ENCODE measurements at regions not wholly inside any gene's neighbourhood (a gene's known extent, or its start where the extent isn't known, plus 50 kb on each side); places are given as distances from the start of the nearest gene placed in this dataset.
"Not testable (repeated sequence)": the region's sequence is repeated elsewhere in the genome, so short reads cannot be mapped to it uniquely, and the experiment has no call there.

DNA sequence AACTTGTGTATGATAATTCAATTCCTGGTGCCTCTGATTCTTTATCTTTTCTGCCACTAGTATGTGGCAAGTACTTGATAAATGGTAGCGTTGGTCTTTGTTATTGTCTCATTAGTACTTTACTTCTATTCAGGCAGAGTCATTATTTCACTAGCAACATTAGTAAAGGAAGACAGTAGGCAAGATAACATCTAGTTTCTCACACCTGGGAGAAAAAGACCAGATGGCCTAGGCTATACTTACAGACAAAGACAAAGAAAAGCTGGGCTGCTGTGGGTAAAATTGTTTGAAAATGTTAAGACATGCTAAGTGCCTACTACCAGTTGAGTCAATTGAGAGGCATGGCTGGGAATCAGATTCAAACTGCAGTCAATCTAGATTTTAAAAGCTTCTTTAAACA lies 198.7 kb upstream of the CMC1 start:
- no peaks in the 10 kb centered on the region for H3K9me3 ChIP-seq (ENCODE audit: control insufficient read depth, low read depth, low read length)
- H3K36me3 ChIP-seq (ENCODE audit: control insufficient read depth, low read depth, low read length): no peaks in the 10 kb centered on the region

DNA sequence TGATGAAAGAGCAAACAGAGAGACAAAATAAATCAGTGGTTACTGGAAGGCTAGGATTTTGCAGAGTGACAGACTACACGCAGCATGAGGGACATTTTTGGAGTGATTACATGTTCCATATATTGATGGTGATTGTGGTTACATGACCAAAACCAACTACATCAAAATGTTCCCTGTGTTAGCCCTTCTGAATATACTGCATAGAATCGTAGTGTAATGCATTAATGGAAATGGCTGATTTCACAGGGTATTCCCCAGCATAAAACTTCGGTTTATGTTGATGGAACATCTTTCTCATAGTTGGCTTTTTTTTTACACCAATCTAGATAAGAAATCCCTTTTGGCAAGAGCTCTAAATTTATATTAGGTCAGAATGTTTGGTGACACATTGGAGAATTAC lies 191.3 kb upstream of the CMC1 start:
- no peaks in the 10 kb centered on the region for H3K27me3 ChIP-seq (ENCODE audit: control insufficient read depth, insufficient read depth, low read length)
- no peak overlapping the region for H3K9ac ChIP-seq (ENCODE audit: low read length)
- H3K4me1 ChIP-seq (ENCODE audit: control insufficient read depth, low read depth, low read length): peaks cover 5% of the 10 kb centered on the region
- H3K9me3 ChIP-seq (ENCODE audit: control insufficient read depth, low read depth, low read length): no peaks in the 10 kb centered on the region
- no peaks in the 10 kb centered on the region for H3K36me3 ChIP-seq (ENCODE audit: control insufficient read depth, low read depth, low read length)
- no peak overlapping the region for H3K4me3 ChIP-seq (ENCODE audit: low read length)
- no peak overlapping the region for H3K27ac ChIP-seq (ENCODE audit: low read length)

More for the DNA sequence above, 198.7 kb upstream of the CMC1 start:
- Histone ChIP-seq H3K4me3 (ENCODE audit: low read length) (no peak overlapping the region), H3K9ac (ENCODE audit: low read length) (no peak overlapping the region), H3K27ac (ENCODE audit: low read length) (no peak overlapping the region), H3K27me3 (ENCODE audit: control insufficient read depth, insufficient read depth, low read length) (no peaks in the 10 kb centered on the region), H3K4me1 (ENCODE audit: control insufficient read depth, low read depth, low read length) (peaks cover 11% of the 10 kb centered on the region)

DNA sequence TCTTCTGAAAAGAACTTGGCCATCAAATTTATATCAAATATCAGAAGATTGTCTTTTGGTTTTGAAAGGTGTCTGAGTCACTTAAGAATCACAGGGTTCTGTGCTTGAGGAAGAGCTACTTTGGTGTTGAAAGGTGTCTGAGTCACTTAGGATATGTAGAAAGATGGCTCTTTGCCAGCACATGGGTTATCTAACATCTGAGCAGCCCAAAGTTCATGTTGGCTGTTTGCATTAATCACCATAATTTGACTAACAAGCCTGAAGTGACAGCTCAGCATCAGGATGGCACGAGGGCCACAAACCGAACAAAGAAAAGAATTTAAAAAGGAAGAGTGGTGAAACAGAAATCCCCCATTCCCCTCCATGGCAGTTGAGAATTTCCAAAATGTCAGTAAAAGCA lies 190.5 kb upstream of the CMC1 start:
- Histone ChIP-seq H3K27ac (ENCODE audit: low read length) (no peak overlapping the region), H3K4me3 (ENCODE audit: low read length) (no peak overlapping the region), H3K9me3 (ENCODE audit: control insufficient read depth, low read depth, low read length) (no peaks in the 10 kb centered on the region), H3K36me3 (ENCODE audit: control insufficient read depth, low read depth, low read length) (no peaks in the 10 kb centered on the region), H3K27me3 (ENCODE audit: control insufficient read depth, insufficient read depth, low read length) (no peaks in the 10 kb centered on the region), H3K4me1 (ENCODE audit: control insufficient read depth, low read depth, low read length) (peaks cover 5% of the 10 kb centered on the region), H3K9ac (ENCODE audit: low read length) (no peak overlapping the region)

DNA sequence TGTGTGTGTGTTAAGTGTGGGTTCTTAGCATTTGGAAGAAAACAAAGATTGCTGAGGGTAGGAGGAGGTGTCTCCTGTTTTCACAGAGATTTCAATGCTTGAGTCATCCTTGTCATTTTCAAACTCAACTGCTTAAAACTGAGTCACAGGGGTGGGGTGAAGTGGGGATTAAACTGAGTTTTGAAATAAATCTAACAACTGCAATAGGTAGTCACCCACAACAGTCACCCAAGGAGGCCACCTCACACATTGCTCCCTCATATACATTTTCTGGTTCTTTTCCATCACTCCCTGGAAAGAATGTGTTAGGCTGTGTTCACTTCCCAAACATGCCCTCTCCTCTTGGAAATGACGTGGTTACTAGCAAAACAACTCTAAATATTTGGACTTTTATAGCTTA lies 187.7 kb upstream of the CMC1 start:
- no peak overlapping the region for H3K9ac ChIP-seq (ENCODE audit: low read length)
- no peaks in the 10 kb centered on the region for H3K9me3 ChIP-seq (ENCODE audit: control insufficient read depth, low read depth, low read length)

DNA sequence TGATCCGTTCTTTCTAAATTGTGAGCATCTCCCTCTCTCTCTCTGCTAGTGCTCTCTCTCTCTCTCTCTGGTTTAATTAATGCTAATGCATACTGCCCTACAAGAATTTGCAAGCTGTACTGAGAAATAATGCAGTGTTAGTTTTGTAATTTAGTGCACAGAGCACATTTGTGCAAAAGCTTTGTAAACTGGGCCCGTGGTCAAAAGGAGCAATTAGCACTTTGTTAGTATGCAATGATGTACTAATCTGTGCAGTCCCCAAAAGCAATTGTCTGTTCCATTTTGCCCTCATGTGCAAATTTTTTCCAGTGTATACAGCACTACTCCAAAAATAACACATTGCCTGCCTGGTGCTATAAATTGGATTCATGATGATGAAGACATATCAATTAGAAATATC lies 184.6 kb upstream of the CMC1 start:
- no peaks in the 10 kb centered on the region for H3K36me3 ChIP-seq (ENCODE audit: control insufficient read depth, low read depth, low read length)

More for the DNA sequence above, 187.7 kb upstream of the CMC1 start:
- Histone ChIP-seq H3K27me3 (ENCODE audit: control insufficient read depth, insufficient read depth, low read length) (no peaks in the 10 kb centered on the region), H3K27ac (ENCODE audit: low read length) (no peak overlapping the region), H3K36me3 (ENCODE audit: control insufficient read depth, low read depth, low read length) (no peaks in the 10 kb centered on the region), H3K4me1 (ENCODE audit: control insufficient read depth, low read depth, low read length) (peaks cover 12% of the 10 kb centered on the region), H3K4me3 (ENCODE audit: low read length) (no peak overlapping the region)

DNA sequence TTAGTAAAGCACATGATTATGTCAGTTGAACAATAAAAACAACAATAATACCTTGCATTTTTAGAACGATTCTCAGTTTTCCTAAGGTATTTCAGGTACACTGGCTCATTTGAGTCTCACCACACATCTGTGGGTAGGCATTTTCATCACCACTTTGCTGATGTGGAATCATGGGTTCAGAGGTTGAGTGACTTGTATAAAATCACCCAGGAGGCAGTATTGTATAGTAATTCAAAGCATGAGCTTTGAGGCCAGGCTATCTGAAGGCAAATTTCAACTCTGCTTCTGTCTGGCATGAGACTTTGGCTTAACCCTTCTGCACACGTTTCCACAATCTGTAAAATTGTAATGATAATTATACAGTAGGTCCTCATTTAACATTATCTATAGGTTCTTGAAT lies 183.9 kb upstream of the CMC1 start:
- H3K27ac ChIP-seq (ENCODE audit: low read length): no peak overlapping the region
- no peaks in the 10 kb centered on the region for H3K36me3 ChIP-seq (ENCODE audit: control insufficient read depth, low read depth, low read length)
- H3K9me3 ChIP-seq (ENCODE audit: control insufficient read depth, low read depth, low read length): no peaks in the 10 kb centered on the region
- H3K27me3 ChIP-seq (ENCODE audit: control insufficient read depth, insufficient read depth, low read length): no peaks in the 10 kb centered on the region
- no peak overlapping the region for H3K9ac ChIP-seq (ENCODE audit: low read length)
- H3K4me3 ChIP-seq (ENCODE audit: low read length): peak overlapping the region; percentile 3
- H3K4me1 ChIP-seq (ENCODE audit: control insufficient read depth, low read depth, low read length): peaks cover 12% of the 10 kb centered on the region

More for the DNA sequence above, 184.6 kb upstream of the CMC1 start:
- Histone ChIP-seq H3K27ac (ENCODE audit: low read length) (no peak overlapping the region), H3K9me3 (ENCODE audit: control insufficient read depth, low read depth, low read length) (no peaks in the 10 kb centered on the region), H3K27me3 (ENCODE audit: control insufficient read depth, insufficient read depth, low read length) (no peaks in the 10 kb centered on the region), H3K9ac (ENCODE audit: low read length) (no peak overlapping the region), H3K4me3 (ENCODE audit: low read length) (no peak overlapping the region), H3K4me1 (ENCODE audit: control insufficient read depth, low read depth, low read length) (peaks cover 12% of the 10 kb centered on the region)

DNA sequence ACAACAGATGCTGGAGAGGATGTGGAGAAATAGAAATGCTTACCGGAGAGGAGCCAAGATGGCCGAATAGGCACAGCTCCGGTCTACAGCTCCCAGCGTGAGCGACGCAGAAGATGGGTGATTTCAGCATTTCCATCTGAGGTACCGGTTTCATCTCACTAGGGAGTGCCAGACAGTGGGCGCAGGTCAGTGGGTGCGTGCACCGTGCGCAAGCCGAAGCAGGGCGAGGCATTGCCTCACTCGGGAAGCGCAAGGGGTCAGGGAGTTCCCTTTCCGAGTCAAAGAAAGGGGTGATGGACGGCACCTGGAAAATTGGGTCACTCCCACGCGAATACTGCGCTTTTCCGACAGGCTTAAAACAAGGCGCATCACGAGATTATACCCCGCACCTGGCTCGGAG lies 182.2 kb upstream of the CMC1 start:
- H3K36me3 ChIP-seq (ENCODE audit: control insufficient read depth, low read depth, low read length); H3K9me3 ChIP-seq (ENCODE audit: control insufficient read depth, low read depth, low read length); H3K27me3 ChIP-seq (ENCODE audit: control insufficient read depth, insufficient read depth, low read length); H3K27ac ChIP-seq (ENCODE audit: low read length): not testable (repeated sequence)
- Histone ChIP-seq H3K4me1 (ENCODE audit: control insufficient read depth, low read depth, low read length) (peaks cover 12% of the 10 kb centered on the region), H3K9ac (ENCODE audit: low read length) (peak overlapping the region; percentile 39), H3K4me3 (ENCODE audit: low read length) (peak overlapping the region; percentile 53)

DNA sequence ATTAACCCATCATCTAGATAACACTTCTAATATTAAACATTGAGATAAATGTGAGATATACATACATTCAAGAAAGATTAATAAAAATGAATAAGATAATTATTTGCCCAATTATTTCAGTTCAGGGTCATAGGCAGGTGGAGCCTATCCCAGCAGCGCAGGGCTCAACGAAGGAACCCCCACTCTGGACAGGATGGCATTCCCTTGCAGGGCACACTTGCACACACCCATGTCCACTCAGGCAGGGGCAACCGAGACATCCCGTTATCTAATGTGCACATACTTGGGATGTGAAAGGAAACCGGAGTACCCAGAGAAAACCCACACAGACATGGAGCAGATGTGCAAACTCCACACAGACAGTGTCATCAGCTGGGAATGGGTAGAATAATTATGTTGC lies 175.4 kb upstream of the CMC1 start:
- no peaks in the 10 kb centered on the region for H3K36me3 ChIP-seq (ENCODE audit: control insufficient read depth, low read depth, low read length)
- H3K4me1 ChIP-seq (ENCODE audit: control insufficient read depth, low read depth, low read length): no peaks in the 10 kb centered on the region
- no peak overlapping the region for H3K27ac ChIP-seq (ENCODE audit: low read length)
- H3K27me3 ChIP-seq (ENCODE audit: control insufficient read depth, insufficient read depth, low read length): no peaks in the 10 kb centered on the region
- H3K9me3 ChIP-seq (ENCODE audit: control insufficient read depth, low read depth, low read length): no peaks in the 10 kb centered on the region
- no peak overlapping the region for H3K4me3 ChIP-seq (ENCODE audit: low read length)
- no peak overlapping the region for H3K9ac ChIP-seq (ENCODE audit: low read length)

DNA sequence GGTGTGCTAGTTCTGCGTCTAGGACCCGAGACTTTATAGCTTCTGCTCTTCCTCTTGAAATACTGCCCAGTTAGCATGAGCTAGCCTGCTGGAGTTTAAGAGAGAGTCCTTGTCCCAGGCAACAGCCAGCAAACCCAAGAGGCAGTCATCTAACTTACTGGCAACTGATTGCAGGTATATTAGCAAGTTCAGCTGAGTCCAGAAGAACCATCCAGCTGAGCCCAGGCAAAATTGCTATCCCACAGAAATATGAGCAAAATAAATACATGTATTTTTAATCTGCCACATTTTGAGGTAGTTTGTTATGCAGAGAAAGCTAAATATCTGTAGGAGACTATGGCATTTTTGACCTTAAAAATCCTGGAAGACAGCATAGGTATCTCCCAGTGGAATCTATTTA lies 174.4 kb upstream of the CMC1 start:
- H3K27ac ChIP-seq (ENCODE audit: low read length): no peak overlapping the region
- no peaks in the 10 kb centered on the region for H3K36me3 ChIP-seq (ENCODE audit: control insufficient read depth, low read depth, low read length)
- no peak overlapping the region for H3K9ac ChIP-seq (ENCODE audit: low read length)
- no peaks in the 10 kb centered on the region for H3K27me3 ChIP-seq (ENCODE audit: control insufficient read depth, insufficient read depth, low read length)
- H3K4me1 ChIP-seq (ENCODE audit: control insufficient read depth, low read depth, low read length): no peaks in the 10 kb centered on the region
- H3K4me3 ChIP-seq (ENCODE audit: low read length): no peak overlapping the region
- no peaks in the 10 kb centered on the region for H3K9me3 ChIP-seq (ENCODE audit: control insufficient read depth, low read depth, low read length)

DNA sequence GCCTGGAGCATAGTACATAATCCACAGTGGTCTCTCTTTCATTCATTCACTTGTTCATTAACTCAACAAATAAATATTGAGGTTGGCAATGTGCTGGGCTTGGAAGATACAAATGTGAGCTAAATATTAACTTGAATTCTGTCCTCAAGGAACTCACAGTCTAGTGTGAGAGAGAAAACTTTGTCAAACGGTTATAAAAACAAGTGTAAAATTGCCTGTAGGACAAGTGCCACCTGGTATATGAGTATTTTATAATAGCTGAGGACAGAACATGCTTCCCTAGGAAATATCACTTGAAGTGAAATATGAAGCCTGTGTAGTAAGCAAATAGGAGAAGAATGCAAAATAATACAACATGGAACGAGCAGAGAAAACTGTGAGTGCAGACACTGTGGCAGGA lies 173.1 kb upstream of the CMC1 start:
- Histone ChIP-seq H3K27ac (ENCODE audit: low read length) (no peak overlapping the region), H3K4me3 (ENCODE audit: low read length) (no peak overlapping the region), H3K27me3 (ENCODE audit: control insufficient read depth, insufficient read depth, low read length) (no peaks in the 10 kb centered on the region)

DNA sequence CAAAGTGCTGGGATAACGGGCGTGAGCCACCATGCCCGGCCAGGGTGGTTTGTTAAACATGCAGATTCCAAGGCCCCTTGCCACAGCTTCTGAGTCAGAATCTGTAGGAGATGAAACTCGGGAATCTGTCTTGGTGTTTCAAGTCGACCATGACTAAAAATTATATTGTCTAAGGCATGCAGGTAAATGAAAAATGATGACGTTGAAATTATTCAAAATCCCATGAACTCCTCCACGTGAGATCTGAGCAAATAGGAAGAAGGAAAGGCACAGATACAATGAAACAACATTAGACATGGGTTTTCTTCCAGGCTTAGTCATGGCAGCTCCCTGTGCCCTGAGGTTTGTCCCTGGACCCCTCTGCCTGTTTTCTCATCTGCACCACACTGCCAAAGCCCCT lies 172.0 kb upstream of the CMC1 start:
- H3K27me3 ChIP-seq (ENCODE audit: control insufficient read depth, insufficient read depth, low read length): no peaks in the 10 kb centered on the region
- no peaks in the 10 kb centered on the region for H3K9me3 ChIP-seq (ENCODE audit: control insufficient read depth, low read depth, low read length)
- peaks cover 7% of the 10 kb centered on the region for H3K4me1 ChIP-seq (ENCODE audit: control insufficient read depth, low read depth, low read length)
- H3K27ac ChIP-seq (ENCODE audit: low read length): no peak overlapping the region
- H3K4me3 ChIP-seq (ENCODE audit: low read length): no peak overlapping the region
- H3K36me3 ChIP-seq (ENCODE audit: control insufficient read depth, low read depth, low read length): no peaks in the 10 kb centered on the region
- no peak overlapping the region for H3K9ac ChIP-seq (ENCODE audit: low read length)

More for the DNA sequence above, 173.1 kb upstream of the CMC1 start:
- H3K9ac ChIP-seq (ENCODE audit: low read length): no peak overlapping the region
- H3K9me3 ChIP-seq (ENCODE audit: control insufficient read depth, low read depth, low read length): no peaks in the 10 kb centered on the region
- no peaks in the 10 kb centered on the region for H3K36me3 ChIP-seq (ENCODE audit: control insufficient read depth, low read depth, low read length)
- H3K4me1 ChIP-seq (ENCODE audit: control insufficient read depth, low read depth, low read length): no peaks in the 10 kb centered on the region

DNA sequence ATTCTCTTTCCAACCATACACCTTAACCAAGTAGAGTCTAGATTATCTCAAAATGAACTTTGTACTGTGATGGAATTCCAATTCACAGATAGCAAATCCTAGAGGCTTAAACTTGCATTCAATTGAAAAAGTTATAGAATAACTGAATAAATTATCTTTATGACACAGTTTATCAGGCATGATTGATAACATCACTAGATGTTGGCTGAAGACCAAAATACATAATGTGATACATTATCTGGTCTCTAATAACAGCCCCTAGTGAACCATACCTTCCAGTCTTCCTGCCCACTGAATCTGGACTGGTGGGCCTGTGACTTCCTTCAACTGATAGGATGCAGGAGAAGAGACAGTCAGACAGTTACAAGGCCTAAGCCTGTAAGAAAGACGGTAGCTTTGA lies 165.2 kb upstream of the CMC1 start:
- peaks cover 46% of the 10 kb centered on the region for H3K4me1 ChIP-seq (ENCODE audit: control insufficient read depth, low read depth, low read length)

More for the DNA sequence above, 165.2 kb upstream of the CMC1 start:
- Histone ChIP-seq H3K36me3 (ENCODE audit: control insufficient read depth, low read depth, low read length) (no peaks in the 10 kb centered on the region), H3K9me3 (ENCODE audit: control insufficient read depth, low read depth, low read length) (no peaks in the 10 kb centered on the region), H3K9ac (ENCODE audit: low read length) (no peak overlapping the region), H3K27ac (ENCODE audit: low read length) (no peak overlapping the region), H3K27me3 (ENCODE audit: control insufficient read depth, insufficient read depth, low read length) (no peaks in the 10 kb centered on the region), H3K4me3 (ENCODE audit: low read length) (no peak overlapping the region)

All from iPS-18a (cell line).